ENCODE measurements at regions not wholly inside any gene's neighbourhood (a gene's known extent, or its start where the extent isn't known, plus 50 kb on each side); places are given as distances from the start of the nearest gene placed in this dataset.

DNA sequence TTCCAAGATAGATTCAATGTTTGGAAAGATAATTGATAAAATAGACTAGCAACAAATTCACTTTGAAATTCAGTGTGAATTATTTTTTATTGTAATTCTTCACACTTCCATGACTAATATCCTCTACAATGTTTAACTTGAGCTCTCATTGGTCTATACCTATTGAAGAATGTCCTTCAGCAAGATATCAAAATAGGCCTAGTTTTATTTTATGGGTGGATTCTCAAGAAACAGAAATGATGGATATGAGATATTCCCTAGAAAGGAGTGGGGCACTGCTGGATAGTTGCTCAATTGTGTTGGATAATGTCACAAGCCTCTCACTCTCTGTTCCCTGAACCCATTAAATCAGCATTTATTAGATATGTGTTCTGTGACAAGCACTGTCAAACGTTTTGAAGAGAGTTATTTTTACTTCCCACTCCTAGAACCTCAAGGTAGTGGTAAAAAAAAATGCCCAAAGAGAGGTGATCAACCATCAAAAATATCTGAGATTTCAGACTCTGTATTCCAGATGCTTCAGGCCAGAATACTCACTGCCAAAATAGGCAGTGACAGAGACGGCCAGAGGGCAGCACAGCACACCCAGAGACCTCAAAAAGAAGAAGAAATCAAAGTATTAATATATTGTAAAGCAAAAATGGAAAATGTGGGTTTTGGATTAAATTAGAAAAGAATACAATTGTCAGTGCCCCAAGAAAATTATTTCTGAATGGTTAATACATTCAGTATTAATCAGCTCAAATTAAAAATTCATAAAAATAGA, 87.5 kb downstream of the TRIB2 start:
- no TSS peak for BruUV-seq (replicated peaks)
- no peak for FAIRE-seq
- POLR2A ChIA-PET: no interaction called here

More for the DNA sequence above, 87.5 kb downstream of the TRIB2 start:
- Histone ChIP-seq H3K9me3 (replicated peaks; ENCODE audit: control insufficient read depth, insufficient read depth, low read length) (no peaks in the 10 kb centered on the region), H3K27me3 (replicated peaks in 1 of 2; ENCODE audit: control insufficient read depth in 2 of 2, insufficient read depth in 2 of 2, low read length in 1 of 2) (no peaks in the 10 kb centered on the region; a peak in 2 of 4 replicates), H3K27ac (ENCODE audit: control insufficient read depth, insufficient read depth) (no peak overlapping the region), H4K20me1 (ENCODE audit: control insufficient read depth, insufficient read depth) (no peaks in the 10 kb centered on the region), H2AFZ (ENCODE audit: control insufficient read depth, low read depth, low read length) (no peak overlapping the region), H3K4me1 (ENCODE audit: control insufficient read depth, insufficient read depth, low read length) (no peaks in the 10 kb centered on the region), H3K4me2 (ENCODE audit: control insufficient read depth, insufficient read depth) (no peak overlapping the region), H3K4me3 (no peak overlapping the region), H3K9ac (ENCODE audit: control insufficient read depth, insufficient read depth, low read length) (no peak overlapping the region), H3K79me2 (ENCODE audit: control insufficient read depth, insufficient read depth, low read length) (no peaks in the 10 kb centered on the region), H3K36me3 (ENCODE audit: control insufficient read depth in 2 of 2, insufficient read depth in 2 of 2, low read length in 1 of 2) (no peaks in the 10 kb centered on the region)
- intact Hi-C loops (cut with micrococcal nuclease; ENCODE audit: unreplicated experiment) (no loop called here), in situ Hi-C loops (cut with MboI) (no loop called here)
- ChIA-PET CTCF (no interaction called here), RAD21 (ENCODE audit: unreplicated experiment) (no interaction called here), SMC1A (ENCODE audit: uncharacterized antibody, unreplicated experiment) (no interaction called here)
- TF ChIP-seq ZBTB11 (CRISPR knock-in tag; IDR thresholded peaks at IDR 0.05) (no peak), CHD4 (IDR thresholded peaks at IDR 0.05) (no peak), ATF3 (IDR thresholded peaks at IDR 0.05; ENCODE audit: borderline replicate concordance, extremely low read depth, low read depth, low read length) (no peak), SMC3 (IDR thresholded peaks at IDR 0.05; ENCODE audit: borderline replicate concordance, low read length) (no peak), ESRRA (IDR thresholded peaks at IDR 0.05; ENCODE audit: low read length) (no peak), SIX5 (IDR thresholded peaks at IDR 0.05; ENCODE audit: low read depth, low read length, severe bottlenecking) (no peak), E4F1 (IDR thresholded peaks at IDR 0.05; ENCODE audit: borderline replicate concordance, partially characterized antibody) (no peak), NKRF (conservative IDR thresholded peaks at IDR 0.05) (no peak)
- 4% methylated on average over 2 of the region's 2 CpGs for WGBS (ENCODE audit: insufficient coverage, insufficient replicate concordance, low lambda C conversion rate, missing lambda C conversion rate)
- ATAC-seq (no peak), DNase-seq (ENCODE audit: low read depth, low spot score) (no peak)
